ENCODE measurements at regions not wholly inside any gene's neighbourhood (a gene's known extent, or its start where the extent isn't known, plus 50 kb on each side); places are given as distances from the start of the nearest gene placed in this dataset.

DNA sequence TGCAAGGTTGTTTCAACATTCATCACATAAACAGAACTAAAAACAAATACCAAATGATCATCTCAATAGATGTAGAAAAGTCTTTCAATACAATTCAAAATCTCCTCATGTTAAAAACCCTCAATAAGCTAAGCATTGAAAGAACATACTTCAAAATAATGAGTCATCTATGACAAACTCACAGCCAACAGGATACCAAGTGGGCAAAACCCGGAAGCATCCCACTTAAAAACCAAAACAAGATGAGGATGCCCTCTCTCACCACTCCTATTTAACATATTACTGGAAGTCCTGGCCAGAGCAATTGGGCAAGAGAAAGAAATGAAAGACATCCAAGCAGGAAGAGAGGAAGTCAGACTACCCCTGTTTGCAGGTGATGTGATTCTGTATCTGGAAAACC, 992.2 kb upstream of the PIK3C3 start:
- TF ChIP-seq NFRKB (IDR thresholded peaks at IDR 0.05) (no peak), ARNT (IDR thresholded peaks at IDR 0.05) (no peak)

Data from HEK293T (cell line).